ENCODE measurements at regions not wholly inside any gene's neighbourhood (a gene's known extent, or its start where the extent isn't known, plus 50 kb on each side); places are given as distances from the start of the nearest gene placed in this dataset.

DNA sequence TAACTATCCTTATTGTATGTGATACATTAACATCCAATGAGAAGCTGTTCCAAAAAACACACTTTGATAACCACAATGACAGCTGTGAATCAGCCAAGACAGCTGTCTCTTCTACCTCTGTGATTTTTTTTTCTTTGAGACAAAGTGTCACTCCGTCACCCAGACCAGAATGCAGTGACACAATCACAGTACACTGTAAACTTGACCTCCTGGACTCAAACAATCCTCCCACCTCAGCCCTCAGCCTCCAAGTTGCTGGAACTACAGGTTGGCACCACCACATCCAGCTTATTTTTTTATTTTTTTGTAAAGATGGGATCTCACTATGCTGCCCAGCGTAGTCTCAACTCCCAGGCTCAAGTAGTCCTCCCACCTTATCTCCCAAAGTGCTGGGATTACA lies 73.5 kb upstream of the TMCO5A start:
- DNase-seq (ENCODE audit: low read depth): no peak
- TF ChIP-seq, protein P1, sequence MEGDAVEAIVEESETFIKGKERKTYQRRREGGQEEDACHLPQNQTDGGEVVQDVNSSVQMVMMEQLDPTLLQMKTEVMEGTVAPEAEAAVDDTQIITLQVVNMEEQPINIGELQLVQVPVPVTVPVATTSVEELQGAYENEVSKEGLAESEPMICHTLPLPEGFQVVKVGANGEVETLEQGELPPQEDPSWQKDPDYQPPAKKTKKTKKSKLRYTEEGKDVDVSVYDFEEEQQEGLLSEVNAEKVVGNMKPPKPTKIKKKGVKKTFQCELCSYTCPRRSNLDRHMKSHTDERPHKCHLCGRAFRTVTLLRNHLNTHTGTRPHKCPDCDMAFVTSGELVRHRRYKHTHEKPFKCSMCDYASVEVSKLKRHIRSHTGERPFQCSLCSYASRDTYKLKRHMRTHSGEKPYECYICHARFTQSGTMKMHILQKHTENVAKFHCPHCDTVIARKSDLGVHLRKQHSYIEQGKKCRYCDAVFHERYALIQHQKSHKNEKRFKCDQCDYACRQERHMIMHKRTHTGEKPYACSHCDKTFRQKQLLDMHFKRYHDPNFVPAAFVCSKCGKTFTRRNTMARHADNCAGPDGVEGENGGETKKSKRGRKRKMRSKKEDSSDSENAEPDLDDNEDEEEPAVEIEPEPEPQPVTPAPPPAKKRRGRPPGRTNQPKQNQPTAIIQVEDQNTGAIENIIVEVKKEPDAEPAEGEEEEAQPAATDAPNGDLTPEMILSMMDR (IDR thresholded peaks at IDR 0.05; ENCODE audit: insufficient read depth, low read depth, low read length): no peak
- H3K4me3 ChIP-seq (ENCODE audit: low read depth, low read length): no peak overlapping the region

DNA sequence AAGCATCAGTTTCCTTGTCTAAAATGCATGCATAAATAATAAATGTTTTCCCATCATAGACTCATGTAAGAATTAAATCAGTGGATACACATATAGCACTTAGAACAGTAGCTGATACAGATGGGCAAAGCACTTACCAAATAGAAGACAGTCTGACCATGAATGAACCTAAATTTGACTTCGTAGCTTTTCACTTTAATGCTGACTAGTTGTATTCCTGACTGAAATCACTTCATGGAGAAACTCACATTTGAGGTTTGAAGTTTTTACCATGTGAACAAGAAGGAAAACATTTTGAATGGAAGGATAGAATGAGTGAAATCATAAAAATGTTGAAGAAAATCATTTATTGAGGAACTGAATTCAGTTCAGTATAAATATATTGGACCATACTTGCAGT lies 68.8 kb upstream of the TMCO5A start:
- no peak for DNase-seq (ENCODE audit: low read depth)
- TF ChIP-seq, protein P1 (IDR thresholded peaks at IDR 0.05; ENCODE audit: insufficient read depth, low read depth, low read length): no peak
- H3K4me3 ChIP-seq (ENCODE audit: low read depth, low read length): no peak overlapping the region

DNA sequence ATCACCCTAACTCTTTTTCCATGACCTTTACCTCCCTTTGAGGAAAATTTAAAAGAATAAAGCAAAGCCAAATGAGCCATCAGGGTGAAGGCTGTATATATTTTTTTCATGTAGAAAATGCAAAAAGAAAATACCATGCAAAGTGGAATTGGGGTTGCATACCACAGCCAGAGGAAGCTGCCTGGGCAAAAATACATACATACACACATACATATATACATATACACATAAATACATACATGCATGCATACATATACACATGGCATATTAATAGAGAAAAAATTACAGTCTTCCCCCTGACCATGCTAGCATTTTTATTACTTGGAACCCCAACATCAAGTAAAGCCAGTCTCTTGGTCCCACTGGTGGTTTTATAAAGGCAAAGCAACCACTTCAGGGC lies 63.7 kb upstream of the TMCO5A start:
- TF ChIP-seq, protein P1 (IDR thresholded peaks at IDR 0.05; ENCODE audit: insufficient read depth, low read depth, low read length): no peak
- H3K4me3 ChIP-seq (ENCODE audit: low read depth, low read length): no peak overlapping the region

DNA sequence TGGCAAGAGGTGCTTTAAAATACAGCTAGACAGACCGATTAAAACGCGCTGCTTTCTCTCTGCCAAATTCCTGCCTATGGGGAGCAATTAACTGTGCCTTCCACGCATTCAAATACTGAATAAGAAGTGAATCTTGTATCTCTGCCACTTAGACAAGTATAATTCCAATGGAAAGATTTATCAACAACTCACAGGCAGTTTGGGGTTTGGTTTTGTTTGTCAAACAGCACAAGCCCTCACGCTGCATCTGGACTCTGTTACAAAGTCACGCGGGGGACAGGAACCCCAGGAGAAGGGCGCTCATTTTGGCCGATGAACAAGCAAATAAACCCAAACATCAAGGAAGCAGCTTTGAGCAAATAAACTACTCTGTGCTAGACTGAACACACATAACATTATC lies 61.8 kb upstream of the TMCO5A start:
- H3K4me3 ChIP-seq (ENCODE audit: low read depth, low read length): no peak overlapping the region
- TF ChIP-seq, protein P1 (IDR thresholded peaks at IDR 0.05; ENCODE audit: insufficient read depth, low read depth, low read length): no peak
- DNase-seq (ENCODE audit: low read depth): peak; percentile 47

More for the DNA sequence above, 63.7 kb upstream of the TMCO5A start:
- no peak for DNase-seq (ENCODE audit: low read depth)

DNA sequence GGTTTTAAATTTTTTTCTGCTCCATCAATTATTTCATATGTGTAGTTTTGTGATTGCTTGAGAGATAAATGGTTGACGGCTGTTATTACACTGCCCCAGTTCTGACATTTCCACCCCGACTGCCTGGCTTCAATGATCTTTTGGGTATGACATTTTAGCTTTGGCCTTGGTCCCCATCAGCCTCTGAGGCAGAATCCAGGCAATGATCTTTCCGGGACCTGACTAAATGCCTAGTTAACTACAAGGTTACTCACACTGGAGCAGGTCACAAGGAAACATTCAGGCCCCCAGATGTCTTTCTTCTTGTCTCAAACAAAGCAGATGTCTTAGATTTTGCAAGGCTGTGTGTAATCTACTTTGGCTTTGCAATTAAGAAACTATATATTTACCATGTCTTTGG lies 61.1 kb upstream of the TMCO5A start:
- peak; percentile 66 for DNase-seq (ENCODE audit: low read depth)
- H3K4me3 ChIP-seq (ENCODE audit: low read depth, low read length): no peak overlapping the region
- TF ChIP-seq, protein P1 (IDR thresholded peaks at IDR 0.05; ENCODE audit: insufficient read depth, low read depth, low read length): no peak

DNA sequence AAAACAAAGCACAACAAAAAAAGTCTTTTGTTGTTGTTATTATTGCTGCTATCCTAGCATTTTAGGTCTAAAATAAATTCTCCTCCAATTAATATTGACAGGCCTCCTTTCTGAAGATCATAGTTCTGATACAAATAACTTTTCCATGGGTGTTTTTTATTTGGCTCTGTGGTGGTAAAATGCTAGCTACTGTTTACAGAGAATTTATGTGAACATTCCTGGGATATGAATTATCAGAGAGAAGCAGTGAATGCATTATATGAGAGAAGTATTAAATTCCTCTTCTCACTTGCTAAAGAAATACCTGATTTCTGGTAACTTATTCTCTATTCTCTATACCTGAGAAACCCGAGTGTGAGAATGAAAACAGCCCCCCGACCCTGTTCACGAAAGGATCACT lies 57.5 kb upstream of the TMCO5A start:
- H3K4me3 ChIP-seq (ENCODE audit: low read depth, low read length): no peak overlapping the region
- no peak for DNase-seq (ENCODE audit: low read depth)
- TF ChIP-seq, protein P1 (IDR thresholded peaks at IDR 0.05; ENCODE audit: insufficient read depth, low read depth, low read length): no peak

Measured in fibroblast of villous mesenchyme (primary cell).